Suprapubic skin (tissue), 4 donors: ENCODE measurements at regions not wholly inside any gene's neighbourhood (a gene's known extent, or its start where the extent isn't known, plus 50 kb on each side); places are given as distances from the start of the nearest gene placed in this dataset.
"Not testable (repeated sequence)": the region's sequence is repeated elsewhere in the genome, so short reads cannot be mapped to it uniquely, and the experiment has no call there.

Experiments used
- POLR2A ChIP-seq, 2 donors: fragments of 450-650 bp; IDR thresholded peaks; one replicate each; pipeline ENCODE4 v1.6.1; 2017; ENCODE audit warnings: antibody characterized with exemption in 2 of 2, mild to moderate bottlenecking in 2 of 2, moderate library complexity in 2 of 2
- POLR2AphosphoS5 ChIP-seq, 3 donors: sonication (generic); formaldehyde crosslinking; IDR thresholded peaks; one replicate each; pipeline ENCODE4 v1.6.1; 2017; ENCODE audit warnings: antibody characterized with exemption in 3 of 3
- TF ChIP-seq, protein P1 (sequence below), 2 donors: fragments of 200-600 bp in 1 of 2; fragments of 450-650 bp in 1 of 2; sonication (generic) in 1 of 2; IDR thresholded peaks; one replicate each; pipeline ENCODE4 v1.5.1; 2016 to 2019; ENCODE audit warnings: antibody characterized with exemption in 2 of 2, mild to moderate bottlenecking in 1 of 2, moderate library complexity in 1 of 2

DNA sequence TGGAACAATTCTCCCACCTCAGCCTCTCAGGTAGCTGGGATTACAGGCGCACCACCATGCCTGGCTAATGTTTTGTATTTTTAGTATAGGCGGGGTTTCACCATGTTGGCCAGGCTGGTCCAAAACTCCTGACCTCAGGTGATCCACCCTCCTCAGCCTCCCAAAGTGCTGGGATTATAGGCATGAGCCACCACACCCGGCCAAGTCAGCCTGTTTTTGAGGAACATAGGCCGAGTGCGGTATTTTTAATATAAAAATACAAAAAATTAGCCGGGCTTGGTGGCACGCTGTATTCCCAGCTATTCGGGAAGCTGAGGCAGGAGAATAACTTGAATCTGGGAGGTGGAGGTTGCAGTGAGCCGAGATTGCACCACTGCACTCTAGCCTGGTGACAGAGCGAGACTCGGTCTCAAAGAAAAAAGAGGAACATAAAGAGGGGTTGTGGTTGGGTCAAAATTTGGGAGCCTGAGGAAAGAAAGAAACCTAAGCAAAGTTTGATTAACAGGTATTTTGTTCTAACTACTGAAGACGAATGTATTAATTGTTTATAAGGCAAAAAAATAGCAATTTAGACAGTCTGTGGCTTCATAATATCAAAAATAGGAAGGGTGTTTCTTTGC lies 51.6 kb upstream of the ZNF254 start:
- TF ChIP-seq, protein P1, sequence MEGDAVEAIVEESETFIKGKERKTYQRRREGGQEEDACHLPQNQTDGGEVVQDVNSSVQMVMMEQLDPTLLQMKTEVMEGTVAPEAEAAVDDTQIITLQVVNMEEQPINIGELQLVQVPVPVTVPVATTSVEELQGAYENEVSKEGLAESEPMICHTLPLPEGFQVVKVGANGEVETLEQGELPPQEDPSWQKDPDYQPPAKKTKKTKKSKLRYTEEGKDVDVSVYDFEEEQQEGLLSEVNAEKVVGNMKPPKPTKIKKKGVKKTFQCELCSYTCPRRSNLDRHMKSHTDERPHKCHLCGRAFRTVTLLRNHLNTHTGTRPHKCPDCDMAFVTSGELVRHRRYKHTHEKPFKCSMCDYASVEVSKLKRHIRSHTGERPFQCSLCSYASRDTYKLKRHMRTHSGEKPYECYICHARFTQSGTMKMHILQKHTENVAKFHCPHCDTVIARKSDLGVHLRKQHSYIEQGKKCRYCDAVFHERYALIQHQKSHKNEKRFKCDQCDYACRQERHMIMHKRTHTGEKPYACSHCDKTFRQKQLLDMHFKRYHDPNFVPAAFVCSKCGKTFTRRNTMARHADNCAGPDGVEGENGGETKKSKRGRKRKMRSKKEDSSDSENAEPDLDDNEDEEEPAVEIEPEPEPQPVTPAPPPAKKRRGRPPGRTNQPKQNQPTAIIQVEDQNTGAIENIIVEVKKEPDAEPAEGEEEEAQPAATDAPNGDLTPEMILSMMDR (IDR thresholded peaks at IDR 0.05): not testable (repeated sequence)
- TF ChIP-seq POLR2AphosphoS5, POLR2A (IDR thresholded peaks at IDR 0.05): not testable (repeated sequence)
